Inferior parietal cortex (tissue), 1 donor: ENCODE measurements at regions not wholly inside any gene's neighbourhood (a gene's known extent, or its start where the extent isn't known, plus 50 kb on each side); places are given as distances from the start of the nearest gene placed in this dataset.

Experiments
- DNase-seq: peaks from one replicate; pipeline ENCODE4 v3.0.0-alpha.2; 2016; ENCODE audit errors: extremely low spot score

DNA sequence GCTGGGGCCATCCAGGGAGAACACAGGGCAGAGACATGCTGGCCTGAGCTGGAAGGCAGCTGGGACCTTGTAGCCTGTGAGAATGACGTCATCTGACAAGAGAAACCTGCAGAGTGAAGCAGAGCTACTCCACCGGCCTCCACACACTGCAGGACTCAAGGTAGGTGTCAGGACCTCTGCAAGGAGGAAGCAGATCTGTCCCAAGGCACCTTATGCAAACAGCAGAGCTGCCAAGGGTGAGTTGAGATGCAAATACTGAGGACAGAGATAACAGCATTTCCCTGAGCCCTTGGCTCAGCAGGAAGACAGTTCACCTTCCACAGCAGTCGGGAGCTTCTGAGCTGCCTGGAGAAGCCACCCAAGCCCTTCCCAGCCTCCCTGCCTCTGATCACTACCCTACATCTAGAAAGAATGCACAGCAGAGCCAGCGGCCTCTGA lies 51.9 kb upstream of the IGSF9B start:
- no peak for DNase-seq

DNA sequence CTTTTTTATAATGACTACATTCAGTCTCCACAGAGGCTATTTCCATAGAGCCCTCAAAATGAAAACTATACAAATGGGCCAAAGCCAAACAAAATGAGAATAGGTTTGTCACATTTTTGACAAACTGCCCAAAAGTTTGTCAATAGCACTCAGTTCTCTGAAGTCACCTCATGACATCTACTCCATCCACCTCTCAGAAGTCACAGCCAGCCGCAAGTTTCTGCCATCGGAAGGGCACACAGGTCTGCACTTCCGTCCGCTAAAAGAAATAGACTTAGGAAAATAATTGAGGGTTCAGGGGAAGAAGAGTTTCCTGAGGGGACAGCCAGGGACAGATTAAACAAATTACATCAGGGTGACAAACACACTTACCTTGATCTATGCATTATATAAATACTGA lies 55.4 kb upstream of the JAM3 start:
- no peak for DNase-seq

DNA sequence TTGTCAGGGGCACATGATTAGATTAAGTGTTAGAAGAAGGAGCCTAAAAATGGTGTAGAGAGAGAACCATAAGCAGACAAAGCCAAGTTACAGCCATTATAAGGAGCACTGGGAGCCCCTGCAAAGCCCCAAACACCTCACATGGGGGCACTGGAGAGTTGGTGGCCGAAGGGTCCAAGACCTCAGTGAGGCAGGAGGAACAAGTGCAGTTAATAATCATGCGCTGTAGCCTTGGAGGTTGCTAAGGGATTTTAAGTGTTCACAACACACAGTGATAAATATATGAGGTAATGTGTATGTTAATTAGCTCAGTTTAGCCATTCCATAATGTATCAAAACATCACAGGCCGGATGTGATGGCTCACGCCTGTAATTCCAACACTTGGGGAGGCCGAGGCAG lies 54.4 kb upstream of the JAM3 start:
- no peak for DNase-seq

DNA sequence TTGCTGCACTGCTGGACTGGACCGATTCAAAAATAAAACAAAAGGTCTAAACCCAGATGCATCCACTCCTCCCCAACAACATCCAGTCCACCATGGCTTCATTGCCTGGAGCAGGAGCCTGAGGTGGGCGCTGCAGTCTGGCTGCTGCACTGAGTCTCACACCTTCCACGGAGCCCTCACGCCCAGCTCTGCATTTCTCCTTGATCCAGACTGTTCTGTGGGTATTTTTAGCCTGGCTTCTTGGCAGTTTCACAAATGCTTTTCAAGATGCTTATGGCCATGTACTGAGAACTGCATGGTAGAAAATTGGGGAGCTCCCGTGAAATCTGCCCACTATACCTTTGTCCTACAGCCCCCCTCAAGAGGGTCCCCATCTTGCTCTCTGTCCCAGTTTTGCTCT lies 53.3 kb upstream of the JAM3 start:
- peak; percentile 63 for DNase-seq

DNA sequence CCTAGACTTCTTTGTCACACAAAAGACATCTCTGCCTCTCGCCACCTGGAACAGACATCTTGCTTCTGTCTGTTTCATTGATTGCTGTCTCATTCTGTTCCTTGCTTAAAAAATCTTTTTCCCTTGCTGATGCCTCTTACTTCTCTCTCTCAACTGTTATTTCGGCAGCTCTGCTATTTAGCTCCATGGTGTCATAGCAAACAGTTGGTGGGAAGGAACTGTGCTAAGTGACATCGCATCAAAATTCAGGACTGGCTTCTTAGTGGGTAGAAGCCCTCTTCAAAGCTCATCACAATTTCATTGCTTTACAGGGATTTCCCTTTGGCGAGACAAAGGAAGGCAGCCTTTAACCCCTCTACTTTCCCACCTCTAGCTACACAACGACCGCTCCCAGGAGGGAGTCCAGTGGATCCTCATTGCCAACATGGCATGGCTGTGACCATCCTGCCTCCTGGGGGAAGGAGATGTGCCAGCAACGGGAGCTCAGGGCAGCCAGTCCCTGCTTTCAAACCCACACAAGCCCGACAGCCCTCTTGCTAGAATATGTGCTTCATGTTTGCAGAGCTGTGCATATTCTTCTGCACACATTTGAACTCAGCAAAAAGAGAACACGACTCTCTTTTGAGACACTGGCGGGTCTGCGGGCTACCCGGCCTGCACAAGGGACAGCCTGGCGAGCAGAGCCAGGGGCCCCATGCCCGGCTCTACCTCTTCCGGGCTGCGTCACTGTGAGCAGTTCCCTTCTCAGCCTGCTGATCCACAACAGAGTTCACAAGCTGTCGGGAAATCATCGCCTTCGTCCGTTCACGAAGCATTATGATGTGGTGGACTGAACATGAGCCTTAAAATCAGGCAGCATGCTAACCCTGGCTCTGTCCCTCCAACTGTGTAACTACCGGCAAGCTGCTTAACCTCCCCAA lies 51.1 kb upstream of the JAM3 start:
- peak; percentile 27 for DNase-seq
